Pons (tissue), 1 donor: ENCODE measurements at regions not wholly inside any gene's neighbourhood (a gene's known extent, or its start where the extent isn't known, plus 50 kb on each side); places are given as distances from the start of the nearest gene placed in this dataset.

Source experiments
- DNase-seq: peaks from one replicate; pipeline ENCODE4 v3.0.0-alpha.2; 2016; ENCODE audit warnings: low spot score

DNA sequence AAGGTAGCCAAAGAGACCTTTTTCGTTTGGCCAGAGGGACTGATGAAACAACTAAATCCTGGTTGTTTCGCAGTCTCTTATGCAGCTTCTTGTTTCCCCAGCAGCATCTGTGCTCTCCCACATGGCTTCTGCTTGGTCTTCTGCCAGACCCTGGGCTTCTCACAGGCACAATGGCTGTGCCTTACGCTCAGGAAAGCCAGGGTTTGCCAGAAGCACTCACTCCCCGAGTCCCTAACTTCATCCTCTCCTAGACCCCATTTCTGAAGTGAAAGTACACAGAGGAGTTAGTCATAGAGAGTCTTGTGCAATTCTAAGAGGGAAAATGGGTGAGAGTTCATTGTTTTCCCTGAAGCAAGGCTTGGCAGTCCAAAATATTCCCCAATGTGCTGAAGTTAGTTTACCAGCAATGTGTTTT is 121.7 kb downstream of the EVX1 start:
- DNase-seq, result peak; percentile 41

DNA sequence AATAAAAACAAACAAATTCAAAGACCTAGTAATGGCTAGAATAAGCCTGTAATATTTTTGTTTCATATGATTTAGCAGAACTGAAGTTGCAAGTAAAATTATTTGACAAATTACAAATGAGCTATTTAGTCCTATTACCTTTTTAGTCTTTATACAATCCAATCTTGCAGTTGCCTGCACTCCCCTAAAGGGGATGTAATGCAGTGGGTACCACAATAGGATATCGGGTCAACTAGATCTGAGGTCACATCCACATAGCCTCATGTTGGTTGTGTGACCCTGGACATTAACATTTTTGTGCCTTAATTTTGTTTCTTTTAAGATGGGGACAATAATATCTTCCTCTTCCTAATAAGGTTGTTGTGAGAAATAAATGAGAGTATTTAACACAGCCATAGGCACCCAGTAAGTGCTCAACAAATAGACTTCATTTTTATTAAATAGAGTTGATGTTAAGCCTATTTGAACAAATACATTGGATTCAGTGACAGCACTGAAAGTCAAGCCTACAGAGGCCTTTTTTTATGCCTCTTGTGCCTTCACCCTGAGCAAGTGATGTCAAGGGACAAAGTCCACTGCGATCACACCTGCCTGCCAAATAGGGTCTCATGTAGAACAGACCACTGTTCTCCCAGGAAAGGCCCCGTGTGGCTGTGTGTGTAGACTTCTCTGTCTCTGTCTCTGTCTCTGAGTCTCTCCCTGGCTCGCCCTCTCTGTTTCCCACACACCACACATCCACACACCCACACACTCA is 124.8 kb downstream of the EVX1 start:
- DNase-seq, result no peak

DNA sequence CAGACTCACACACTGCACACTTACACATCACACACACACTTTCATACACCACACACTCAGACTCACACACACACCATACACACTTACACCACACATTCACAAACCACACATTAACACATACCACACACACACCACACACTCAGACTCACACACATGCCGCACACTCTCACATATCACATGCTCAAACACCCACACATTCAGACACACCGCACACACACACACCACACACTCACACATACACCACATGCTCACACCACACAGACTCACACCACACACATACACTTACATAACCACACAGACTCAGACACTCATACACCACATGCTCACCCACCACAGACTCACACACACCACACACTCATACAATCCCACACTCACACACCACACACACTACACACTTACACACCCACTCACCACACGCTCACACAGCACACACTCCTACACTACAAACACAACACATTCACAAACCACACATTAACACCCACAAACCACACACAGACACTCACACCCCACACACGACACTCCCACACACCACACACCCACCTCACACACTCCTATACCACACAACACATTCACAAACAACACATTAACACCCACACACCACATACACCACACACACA is 125.4 kb downstream of the EVX1 start:
- DNase-seq, result no peak

DNA sequence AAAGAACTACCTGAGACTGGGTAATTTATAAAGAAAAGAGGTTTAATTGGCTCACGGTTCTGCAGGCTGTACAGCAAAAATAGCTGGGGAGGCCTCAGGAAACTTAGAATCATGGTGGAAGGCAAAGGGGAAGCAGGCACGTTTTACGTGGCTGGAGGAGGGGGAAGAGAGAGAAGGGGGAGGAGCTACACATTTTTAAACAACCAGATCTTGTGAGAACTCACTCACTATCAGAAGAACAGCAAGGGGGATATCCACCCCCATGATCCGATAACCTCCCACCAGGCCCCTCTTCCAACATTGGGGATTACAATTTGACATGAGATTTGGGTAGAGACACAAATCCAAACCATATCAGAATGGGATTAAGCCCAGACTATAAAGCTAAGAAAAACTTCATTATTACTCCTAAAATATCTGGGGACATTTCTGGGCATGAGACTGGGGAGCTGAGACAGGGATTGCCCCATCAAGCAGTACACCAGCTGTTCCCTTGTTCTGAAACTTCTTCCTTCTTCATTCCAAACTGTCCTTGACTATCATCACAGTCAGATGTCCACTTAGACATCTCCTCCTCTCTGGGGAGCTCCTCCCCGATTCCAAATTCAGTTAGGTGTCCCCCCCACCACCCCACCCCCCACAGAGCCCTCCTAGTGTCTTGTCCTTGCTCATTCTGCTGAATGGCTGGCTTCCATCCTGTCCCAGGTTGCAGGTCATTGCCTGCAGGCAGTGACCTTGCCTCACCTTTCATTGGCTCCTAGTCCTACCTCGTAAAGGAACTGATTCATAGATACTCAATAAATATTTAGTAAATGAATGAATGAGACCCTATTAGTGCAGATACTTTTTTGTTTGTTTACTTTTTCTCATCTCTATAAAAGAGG is 132.6 kb downstream of the EVX1 start:
- no peak for DNase-seq

DNA sequence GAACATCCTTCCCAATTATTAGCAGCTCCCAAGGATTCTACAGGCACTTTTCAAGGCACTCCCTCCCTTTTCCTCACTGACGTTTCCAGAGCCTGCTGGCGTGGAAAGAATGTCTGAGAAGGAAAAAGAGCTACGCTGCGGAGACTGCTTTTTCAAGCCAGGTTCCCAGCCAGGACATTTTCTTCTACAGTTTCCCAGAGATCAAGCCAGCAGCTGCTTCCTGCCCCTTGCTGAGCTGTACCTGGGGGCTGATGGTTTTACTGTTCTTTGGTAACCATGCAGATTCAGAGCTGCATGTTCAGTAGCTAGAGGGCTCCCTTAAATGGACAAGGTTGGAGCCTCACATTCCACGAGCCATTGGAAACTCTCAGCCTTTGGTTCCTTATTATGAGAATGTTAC is 133.4 kb downstream of the EVX1 start:
- DNase-seq, result no peak

DNA sequence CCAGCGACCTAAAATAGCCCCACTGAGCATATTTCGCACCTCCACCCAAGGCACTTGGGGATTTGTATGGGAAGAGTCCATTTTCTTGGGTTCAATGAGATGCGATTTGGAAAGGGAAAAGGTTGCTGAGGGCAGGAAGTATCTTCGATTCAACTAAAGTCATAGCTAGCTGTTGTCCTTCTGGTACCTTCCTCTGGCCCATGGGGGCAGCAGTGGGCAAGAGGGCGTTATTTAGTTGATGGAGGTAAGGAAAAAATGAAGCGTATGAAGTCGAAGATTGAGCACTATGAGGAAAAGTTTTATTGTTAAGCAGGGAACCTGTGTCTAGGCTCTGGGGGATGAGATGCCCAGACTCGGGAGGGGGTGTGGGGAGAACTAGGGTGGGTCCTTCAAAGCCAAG is 135.4 kb downstream of the EVX1 start:
- no peak for DNase-seq

DNA sequence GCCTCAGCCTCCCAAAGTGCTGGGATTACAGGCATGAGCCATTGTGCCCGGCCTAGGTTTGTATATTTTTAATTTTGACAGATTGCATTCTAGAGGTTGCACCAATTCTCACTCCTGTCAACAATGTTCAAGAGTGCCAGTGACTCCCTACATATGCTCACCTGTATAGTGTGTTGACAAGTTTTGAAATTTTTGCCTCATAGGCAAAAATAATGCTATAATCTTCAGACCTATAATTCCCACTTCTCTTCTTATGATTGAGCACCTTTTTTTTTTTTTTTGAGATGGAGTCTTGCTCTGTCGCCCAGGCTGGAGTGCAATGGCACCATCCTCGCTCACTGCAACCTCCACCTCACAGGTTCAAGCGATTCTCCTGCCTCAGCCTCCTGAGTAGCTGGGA is 139.7 kb downstream of the EVX1 start:
- no peak for DNase-seq

DNA sequence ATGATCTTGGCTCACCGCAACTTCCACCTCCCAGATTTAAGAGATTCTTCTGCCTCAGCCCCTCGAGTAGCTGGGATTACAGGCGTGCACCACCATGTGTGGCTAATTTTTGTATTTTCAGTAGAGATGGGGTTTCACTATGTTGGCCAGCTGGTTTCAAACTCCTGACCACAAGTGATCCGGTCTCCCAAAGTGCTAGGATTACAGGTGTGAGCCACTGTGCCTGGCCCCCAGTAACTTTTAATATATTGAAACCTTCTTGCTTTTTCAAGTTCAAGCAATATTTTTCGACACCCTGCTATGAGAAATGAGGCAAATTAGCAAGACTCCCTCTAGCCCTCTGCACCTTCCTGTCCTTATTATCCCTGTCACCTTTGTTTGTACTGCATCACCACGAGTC is 144.0 kb downstream of the EVX1 start:
- no peak for DNase-seq

DNA sequence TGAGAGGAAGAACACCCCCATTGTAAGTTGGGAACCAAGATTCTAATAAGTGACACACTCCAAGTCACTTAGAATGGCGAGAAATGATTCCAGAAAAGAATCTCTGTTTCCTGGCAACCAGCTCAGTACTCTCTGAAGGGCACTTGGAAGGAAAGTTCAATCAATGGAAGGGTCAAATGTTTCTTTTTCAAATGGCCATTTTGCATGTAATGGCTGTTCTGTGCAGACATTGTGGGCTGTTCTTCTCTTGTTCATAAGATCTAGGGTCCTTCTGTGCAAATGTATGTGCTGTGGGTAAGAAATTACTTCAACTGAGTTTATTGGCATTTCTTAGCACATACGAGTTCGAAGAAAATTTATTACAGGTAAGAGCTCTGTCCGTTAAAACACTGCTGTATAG is 145.3 kb downstream of the EVX1 start:
- no peak for DNase-seq

DNA sequence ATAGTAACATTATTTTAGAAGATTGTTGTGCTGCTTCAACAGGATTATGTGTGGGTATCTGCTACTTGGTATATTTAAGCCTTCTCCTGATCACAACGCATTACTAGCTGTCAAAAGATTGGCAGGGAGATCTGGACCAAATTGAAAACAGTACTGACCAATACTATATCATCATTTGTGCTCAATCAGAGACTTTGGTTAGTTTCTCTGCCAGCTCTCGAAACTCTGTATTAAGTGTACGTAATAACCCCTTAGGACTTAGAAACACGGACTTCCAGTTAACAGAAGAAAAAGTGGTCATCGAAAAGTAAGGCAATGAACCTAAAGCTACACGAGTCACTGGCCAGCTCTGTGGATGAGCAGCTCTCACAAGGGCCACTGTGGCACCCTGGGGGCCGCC is 146.0 kb downstream of the EVX1 start:
- no peak for DNase-seq

DNA sequence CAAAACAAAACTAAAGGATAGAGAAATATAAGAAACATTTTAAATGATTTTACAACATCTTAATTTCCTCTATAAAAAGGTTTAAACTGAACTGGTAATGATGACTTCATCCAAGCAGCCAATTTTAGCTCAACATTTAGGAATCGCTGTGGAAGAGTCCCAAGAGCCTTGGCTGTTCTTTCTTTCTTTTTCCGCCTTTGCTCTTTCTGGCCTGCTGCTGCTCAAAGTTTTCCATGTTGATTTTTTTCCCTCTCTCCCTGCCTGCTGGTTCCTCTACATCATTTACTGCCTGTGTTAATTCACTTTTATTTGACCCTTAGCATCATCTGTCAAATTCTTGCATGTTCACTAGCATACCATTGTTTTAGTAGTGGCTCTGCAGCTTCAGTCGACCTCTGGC is 146.9 kb downstream of the EVX1 start:
- DNase-seq, result no peak

DNA sequence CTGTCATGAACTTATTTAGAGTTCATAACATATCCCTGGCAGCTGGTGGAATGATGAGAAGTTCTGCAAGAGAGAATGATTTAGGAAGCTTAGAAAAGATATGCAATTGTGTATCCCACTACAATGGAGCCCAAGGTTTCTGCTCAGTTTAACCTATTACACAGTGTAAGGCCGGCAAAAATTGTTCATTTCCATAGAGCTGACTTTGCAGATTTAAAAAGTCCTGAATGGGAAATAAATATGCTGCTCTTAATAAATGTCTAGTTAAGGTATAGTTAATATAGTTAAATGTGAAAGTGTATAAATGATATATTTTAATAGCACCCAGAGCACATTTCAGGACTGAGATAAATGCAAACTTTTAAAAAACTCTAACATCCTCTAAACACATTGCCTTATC is 149.9 kb downstream of the EVX1 start:
- DNase-seq, result no peak

DNA sequence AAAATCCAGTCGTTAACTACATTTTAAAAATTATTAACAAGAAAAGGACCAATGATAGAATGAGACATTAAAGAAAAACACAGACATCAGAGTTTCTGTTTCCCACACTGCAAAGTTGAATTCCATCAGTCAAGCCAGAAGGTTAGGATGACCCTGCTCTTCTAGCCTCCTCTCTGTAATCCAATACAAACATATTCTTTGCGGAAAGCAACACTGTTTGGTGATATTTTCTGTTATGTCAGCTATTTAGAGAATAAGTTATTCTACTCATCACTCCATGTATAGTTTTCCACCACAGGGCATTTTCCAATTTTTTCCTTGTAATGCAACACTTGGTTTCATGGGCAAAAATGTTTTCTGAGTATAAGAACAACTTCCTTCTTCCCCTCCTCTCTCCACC is 152.3 kb downstream of the EVX1 start:
- no peak for DNase-seq

DNA sequence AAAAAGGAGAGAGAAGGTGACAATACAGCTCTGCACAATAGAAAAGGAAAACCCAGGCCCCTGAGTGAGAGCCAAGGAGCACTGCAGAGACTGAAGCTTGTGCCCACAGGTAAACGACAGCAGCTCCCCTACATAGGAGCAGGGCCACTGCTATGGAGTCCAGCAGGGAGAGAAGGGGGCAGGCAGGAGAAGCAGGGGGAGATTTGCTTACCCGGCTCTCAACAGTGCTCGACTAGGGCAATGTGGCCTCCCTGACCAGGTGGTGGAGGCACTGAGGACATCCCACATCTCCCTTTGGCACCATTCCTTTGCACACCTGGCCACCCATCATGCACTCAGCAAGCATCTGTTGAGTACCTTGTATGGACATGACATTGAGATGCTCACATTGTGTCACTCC is 153.0 kb downstream of the EVX1 start:
- no peak for DNase-seq

DNA sequence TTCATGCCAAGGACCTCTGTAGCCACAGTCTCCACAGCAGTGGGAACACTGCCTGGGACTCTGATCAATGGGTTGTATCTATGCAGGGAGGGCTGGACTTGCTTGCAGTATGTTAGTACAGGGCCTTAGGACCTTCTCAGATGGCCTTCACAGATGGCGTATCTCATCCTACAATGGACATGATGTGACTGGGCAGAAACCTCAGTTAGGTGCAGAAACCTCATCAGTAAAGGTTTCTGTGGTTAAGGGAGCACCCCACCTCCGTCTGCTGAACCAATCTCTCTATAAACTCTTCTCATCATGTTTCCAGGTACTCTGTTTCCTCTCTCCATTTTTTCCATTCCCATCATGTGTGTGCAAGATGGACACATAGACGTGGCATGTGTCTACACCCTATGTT is 154.9 kb downstream of the EVX1 start:
- DNase-seq, result no peak

DNA sequence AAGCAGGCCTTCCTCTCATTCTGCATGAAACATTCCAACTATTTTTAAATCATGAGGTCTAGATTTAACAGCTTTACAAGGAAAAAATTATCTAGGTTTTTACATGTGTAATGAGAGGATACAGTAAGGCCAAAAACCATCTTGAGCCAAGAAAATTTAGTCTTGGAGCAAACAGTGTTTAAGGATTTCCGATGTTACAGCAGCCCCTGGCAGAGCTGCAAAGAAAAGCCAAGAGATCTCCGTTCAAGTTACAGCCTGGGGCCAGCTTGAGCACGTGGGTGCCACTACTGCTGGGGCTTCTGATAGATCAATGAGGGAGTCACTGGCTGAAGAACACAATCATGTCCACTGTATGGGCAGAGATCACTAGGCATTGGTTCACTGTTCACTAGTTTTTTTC is 156.2 kb downstream of the EVX1 start:
- DNase-seq, result no peak

DNA sequence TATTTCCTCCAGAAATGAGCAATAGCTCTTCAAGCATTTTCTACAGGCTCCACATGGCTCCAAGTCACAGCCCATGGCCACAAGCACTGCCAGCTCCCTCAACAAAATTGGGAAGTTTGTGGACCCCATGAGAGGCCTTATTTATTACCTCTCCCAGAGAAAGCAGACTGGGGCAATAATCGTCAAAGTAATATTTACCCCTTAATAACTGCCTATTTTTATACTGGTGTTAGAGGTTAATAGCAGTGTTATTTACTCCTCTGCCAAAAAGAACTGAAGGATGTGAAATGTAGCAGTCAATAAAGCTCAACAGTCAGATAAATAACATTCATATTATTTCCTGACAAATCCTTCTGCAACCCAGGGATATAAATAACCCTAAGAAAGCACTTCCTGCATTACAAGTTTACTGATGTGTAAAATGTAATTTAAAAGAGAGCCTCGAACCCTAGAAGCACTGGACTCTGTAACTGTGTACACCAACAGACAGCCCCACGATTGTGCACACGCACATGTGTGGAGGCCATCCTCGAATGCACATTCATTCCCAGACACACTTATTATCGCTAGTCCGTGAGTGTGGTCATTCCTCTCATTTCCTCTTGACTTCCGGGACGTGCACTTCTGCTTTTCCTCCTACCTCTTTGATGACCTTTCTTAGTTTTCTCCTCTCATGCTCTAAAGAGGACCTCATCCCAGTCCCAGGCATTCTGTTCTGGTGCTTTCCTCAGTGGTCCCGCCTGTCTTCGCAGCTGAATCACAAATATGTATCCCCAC is 157.4 kb downstream of the EVX1 start:
- DNase-seq, result no peak

DNA sequence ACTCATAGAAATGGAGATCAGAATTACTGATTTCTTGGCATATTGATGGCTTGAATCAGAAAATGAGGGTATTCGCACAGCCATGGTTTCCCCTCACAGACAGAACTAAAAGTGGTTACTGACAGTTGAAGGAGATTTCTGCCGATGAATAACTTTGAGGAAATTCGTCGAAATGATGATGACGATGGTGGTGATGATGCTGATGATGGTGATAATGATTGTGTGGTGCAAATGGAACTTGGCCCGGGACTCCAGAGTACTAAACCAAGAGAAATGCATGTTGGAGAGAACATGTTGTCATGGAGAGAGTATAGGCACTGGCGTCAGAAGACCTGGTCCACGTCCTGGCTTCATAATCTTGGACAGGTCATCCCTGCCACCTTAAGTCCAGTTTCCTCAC is 163.2 kb downstream of the EVX1 start:
- DNase-seq, result no peak

DNA sequence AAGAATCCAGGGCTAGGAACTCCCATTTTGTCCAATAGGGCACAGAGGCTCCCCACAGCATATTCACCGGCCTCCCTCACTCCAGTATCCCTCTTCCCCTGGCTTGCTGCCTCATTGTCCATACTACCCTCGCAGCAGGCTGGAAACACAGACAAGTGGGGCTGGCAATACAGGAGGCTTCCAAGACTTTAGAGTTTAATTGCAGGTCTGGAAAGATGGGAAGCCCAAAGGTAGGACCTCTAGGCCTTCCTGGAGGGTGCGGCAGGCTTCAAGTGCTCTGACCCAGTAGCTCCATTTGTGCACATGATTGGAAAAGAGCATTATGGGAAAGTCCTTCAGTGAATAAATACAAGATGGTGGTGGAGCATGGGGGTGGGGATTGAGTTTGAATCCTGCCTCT is 166.7 kb downstream of the EVX1 start:
- DNase-seq, result no peak

DNA sequence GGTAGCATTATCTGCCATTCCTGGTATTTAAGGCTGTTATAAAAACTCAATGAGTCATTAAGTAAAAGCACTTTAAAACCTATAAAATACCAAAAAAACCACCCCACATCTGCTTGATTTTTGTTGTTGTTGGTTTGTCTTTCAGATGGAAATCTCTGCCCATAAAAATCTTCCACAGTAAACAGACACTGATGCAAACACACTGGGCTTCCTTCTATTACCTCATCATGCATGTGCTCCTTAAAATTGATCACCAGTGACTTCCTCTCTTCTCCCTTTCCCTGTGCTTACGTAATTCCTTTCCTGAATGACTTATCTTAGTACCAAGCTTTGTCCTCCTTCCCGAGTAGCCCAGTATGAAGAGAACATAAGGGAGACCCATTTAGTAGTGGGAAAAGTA is 167.2 kb downstream of the EVX1 start:
- no peak for DNase-seq

DNA sequence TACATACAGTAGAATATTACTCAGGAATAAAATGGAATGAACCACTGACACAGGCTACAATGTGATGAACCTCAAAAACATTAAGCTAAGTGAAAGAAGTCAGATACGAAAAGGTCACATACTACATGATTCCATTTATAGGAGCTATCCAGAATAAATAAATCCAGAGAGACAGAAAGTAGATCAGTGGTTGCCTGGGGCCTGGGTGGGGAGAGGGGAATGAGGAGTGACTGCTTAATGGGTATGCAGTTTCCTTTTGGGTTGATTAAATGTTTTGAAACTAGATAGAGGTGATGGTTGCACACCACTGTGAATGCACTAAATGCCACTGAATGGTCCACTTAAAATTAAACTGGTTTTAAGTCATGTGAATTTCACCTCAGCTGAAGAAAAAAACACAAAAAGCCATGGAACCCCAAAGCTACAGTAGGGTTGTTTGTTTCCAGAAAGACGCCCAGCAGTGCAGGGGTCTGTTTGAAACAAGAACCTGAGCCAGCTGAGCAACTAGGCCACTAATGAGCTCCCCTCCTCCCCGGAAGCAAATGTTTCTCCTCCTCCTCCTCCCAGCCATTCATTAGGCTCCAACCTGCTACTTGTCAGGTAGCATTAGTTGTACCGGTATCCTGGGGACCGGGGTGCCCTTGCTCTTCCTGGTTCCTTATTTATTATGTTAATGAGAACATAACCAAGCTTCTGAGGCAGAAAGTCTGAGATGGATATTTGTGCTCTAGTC is 168.4 kb downstream of the EVX1 start:
- DNase-seq, result no peak

DNA sequence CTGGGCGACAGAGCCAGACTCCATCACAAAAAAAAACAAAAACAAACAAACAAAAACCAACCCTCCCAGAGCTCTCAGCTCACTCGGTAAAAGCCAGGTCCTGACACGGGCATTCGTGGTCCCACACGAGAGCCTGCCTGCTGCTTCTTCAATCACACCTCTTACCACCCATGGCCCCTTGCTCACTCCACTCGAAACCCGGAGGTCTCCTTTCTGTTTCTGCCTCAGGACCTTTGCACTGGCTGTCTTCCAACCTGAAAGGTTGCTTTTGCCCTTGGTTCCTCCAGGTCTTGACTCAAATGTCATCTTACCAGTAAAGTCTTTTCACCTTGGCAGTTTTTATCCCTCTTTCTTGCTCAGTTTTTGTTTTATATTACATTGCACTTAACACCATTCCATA is 169.6 kb downstream of the EVX1 start:
- no peak for DNase-seq
